GM23338 (cell line): ENCODE measurements at regions not wholly inside any gene's neighbourhood (a gene's known extent, or its start where the extent isn't known, plus 50 kb on each side); places are given as distances from the start of the nearest gene placed in this dataset.

Source experiments
- CREB1 ChIP-seq: fragments of 250-450 bp; sonication (Bioruptor Pico); IDR thresholded peaks from 2 replicates; pipeline ENCODE4 v1.5.0; 2020; ENCODE audit warnings: low read depth, mild to moderate bottlenecking, moderate library complexity
- EZH2 ChIP-seq: fragments of 200-600 bp; sonication (generic); IDR thresholded peaks from one replicate; pipeline ENCODE4 v1.8.0; 2017; ENCODE audit warnings: antibody characterized with exemption, mild to moderate bottlenecking, low read depth; ENCODE audit not compliant: unreplicated experiment
- EZH2phosphoT487 ChIP-seq: fragments of 200-600 bp; sonication (generic); IDR thresholded peaks from one replicate; pipeline ENCODE4 v1.8.1; 2018; ENCODE audit warnings: antibody characterized with exemption; ENCODE audit not compliant: unreplicated experiment
- POLR2AphosphoS5 ChIP-seq: IDR thresholded peaks from 2 replicates; pipeline ENCODE4 v1.6.1; 2016; ENCODE audit warnings: antibody characterized with exemption, low read depth
- REST ChIP-seq: IDR thresholded peaks from one replicate; pipeline ENCODE4 v1.6.1; 2018; ENCODE audit warnings: antibody characterized with exemption; ENCODE audit not compliant: unreplicated experiment
- TF ChIP-seq, protein P1 (sequence below), 2 experiments: fragments of 200-600 bp in 1 of 2; sonication (generic) in 1 of 2; conservative IDR thresholded peaks; 2 replicates each; pipeline versions ENCODE4 v1.5.1 to v1.6.1; 2016 to 2017; ENCODE audit warnings: antibody characterized with exemption in 2 of 2, low read depth in 2 of 2, mild to moderate bottlenecking in 2 of 2, moderate library complexity in 1 of 2

GRCh38 chr12:115144425-115144824 is 460.4 kb upstream of the TBX3 start:
- TF ChIP-seq, protein P1, sequence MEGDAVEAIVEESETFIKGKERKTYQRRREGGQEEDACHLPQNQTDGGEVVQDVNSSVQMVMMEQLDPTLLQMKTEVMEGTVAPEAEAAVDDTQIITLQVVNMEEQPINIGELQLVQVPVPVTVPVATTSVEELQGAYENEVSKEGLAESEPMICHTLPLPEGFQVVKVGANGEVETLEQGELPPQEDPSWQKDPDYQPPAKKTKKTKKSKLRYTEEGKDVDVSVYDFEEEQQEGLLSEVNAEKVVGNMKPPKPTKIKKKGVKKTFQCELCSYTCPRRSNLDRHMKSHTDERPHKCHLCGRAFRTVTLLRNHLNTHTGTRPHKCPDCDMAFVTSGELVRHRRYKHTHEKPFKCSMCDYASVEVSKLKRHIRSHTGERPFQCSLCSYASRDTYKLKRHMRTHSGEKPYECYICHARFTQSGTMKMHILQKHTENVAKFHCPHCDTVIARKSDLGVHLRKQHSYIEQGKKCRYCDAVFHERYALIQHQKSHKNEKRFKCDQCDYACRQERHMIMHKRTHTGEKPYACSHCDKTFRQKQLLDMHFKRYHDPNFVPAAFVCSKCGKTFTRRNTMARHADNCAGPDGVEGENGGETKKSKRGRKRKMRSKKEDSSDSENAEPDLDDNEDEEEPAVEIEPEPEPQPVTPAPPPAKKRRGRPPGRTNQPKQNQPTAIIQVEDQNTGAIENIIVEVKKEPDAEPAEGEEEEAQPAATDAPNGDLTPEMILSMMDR (conservative IDR thresholded peaks at IDR 0.05; ENCODE audit: low read depth in 2 of 2) = no peak
- TF ChIP-seq POLR2AphosphoS5 (no peak), REST (no peak), EZH2phosphoT487 (no peak), CREB1 (CRISPR knock-in tag) (no peak), EZH2 (no peak)
